K562 (cell line): ENCODE measurements at regions not wholly inside any gene's neighbourhood (a gene's known extent, or its start where the extent isn't known, plus 50 kb on each side); places are given as distances from the start of the nearest gene placed in this dataset.

Experiments used
- BMI1 ChIP-seq: fragments of 150-350 bp; IDR thresholded peaks from 2 replicates; pipeline ENCODE4 v1.6.1; 2014; ENCODE audit warnings: low read length
- CUX1 ChIP-seq: fragments of 200-800 bp; sonication (Bioruptor generic); IDR thresholded peaks from 2 replicates; pipeline ENCODE4 v1.6.1; 2016; ENCODE audit warnings: missing genetic modification characterization, missing compliant biosample characterization
- HNRNPL ChIP-seq: fragments of 200-400 bp; formaldehyde crosslinking; IDR thresholded peaks from 2 replicates; pipeline ENCODE4 v1.6.1; 2017; ENCODE audit warnings: low read depth, mild to moderate bottlenecking, low read length
- NFE2 ChIP-seq: IDR thresholded peaks from 2 replicates; pipeline ENCODE4 v1.6.1; 2014; ENCODE audit warnings: antibody characterized with exemption, low read depth
- POLR2AphosphoS5 ChIP-seq: IDR thresholded peaks from 2 replicates; pipeline ENCODE4 v1.6.1; 2011; ENCODE audit warnings: mild to moderate bottlenecking, low read depth, low read length, moderate library complexity; ENCODE audit not compliant: control insufficient read depth, insufficient read depth
- RBBP5 ChIP-seq: fragments of 200-600 bp; sonication (generic); IDR thresholded peaks from 2 replicates; pipeline ENCODE4 v1.6.1; 2012; ENCODE audit warnings: borderline replicate concordance, mild to moderate bottlenecking, low read length, control low read depth, inconsistent platforms; ENCODE audit not compliant: insufficient read depth, poor library complexity, severe bottlenecking
- TF ChIP-seq, protein P1 (sequence below), 3 experiments: IDR thresholded peaks in 2 of 3; conservative IDR thresholded peaks in 1 of 3; 2 replicates each; pipeline ENCODE4 v1.5.1; 2011 to 2012; ENCODE audit warnings: low read length in 3 of 3, mild to moderate bottlenecking in 3 of 3, control low read depth in 2 of 3, improper control_type of control experiment in 1 of 3, inconsistent platforms in 1 of 3, low read depth in 1 of 3, mixed read lengths in 1 of 3, moderate library complexity in 1 of 3; ENCODE audit not compliant: insufficient read depth in 2 of 3

GRCh38 chr6:88376197-88376596 lies 210.1 kb upstream of the CNR1 start:
- TF ChIP-seq, protein P1, sequence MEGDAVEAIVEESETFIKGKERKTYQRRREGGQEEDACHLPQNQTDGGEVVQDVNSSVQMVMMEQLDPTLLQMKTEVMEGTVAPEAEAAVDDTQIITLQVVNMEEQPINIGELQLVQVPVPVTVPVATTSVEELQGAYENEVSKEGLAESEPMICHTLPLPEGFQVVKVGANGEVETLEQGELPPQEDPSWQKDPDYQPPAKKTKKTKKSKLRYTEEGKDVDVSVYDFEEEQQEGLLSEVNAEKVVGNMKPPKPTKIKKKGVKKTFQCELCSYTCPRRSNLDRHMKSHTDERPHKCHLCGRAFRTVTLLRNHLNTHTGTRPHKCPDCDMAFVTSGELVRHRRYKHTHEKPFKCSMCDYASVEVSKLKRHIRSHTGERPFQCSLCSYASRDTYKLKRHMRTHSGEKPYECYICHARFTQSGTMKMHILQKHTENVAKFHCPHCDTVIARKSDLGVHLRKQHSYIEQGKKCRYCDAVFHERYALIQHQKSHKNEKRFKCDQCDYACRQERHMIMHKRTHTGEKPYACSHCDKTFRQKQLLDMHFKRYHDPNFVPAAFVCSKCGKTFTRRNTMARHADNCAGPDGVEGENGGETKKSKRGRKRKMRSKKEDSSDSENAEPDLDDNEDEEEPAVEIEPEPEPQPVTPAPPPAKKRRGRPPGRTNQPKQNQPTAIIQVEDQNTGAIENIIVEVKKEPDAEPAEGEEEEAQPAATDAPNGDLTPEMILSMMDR (IDR thresholded peaks at IDR 0.05 in 2 of 3, conservative IDR thresholded peaks at IDR 0.05 in 1 of 3; ENCODE audit: insufficient read depth in 2 of 3, low read depth in 1 of 3, low read length in 3 of 3): no peak
- TF ChIP-seq BMI1 (no peak), HNRNPL (no peak), POLR2AphosphoS5 (no peak), CUX1 (CRISPR knock-in tag) (no peak), NFE2 (no peak), RBBP5 (no peak)
